ENCODE measurements at regions not wholly inside any gene's neighbourhood (a gene's known extent, or its start where the extent isn't known, plus 50 kb on each side); places are given as distances from the start of the nearest gene placed in this dataset.

GRCh38 chr20:59515013-59515905, 89.1 kb upstream of the PHACTR3 start:
- H4K8ac ChIP-seq (ENCODE audit: low read depth, low read length): no peak overlapping the region
- no CpG with 5 or more reads among the region's 32 CpGs for WGBS (ENCODE audit: extremely low coverage, insufficient coverage, low lambda C conversion rate)
- H2BK5ac ChIP-seq (ENCODE audit: low read length): no peak overlapping the region
- no peak overlapping the region for H3K56ac ChIP-seq (ENCODE audit: low read length)
- no peaks in the 10 kb centered on the region for H3K36me3 ChIP-seq (ENCODE audit: control insufficient read depth, insufficient read depth, low read length)
- no peak overlapping the region for H3K27ac ChIP-seq (ENCODE audit: low read depth, low read length)
- H3K4me2 ChIP-seq (ENCODE audit: low read length): peak overlapping the region; percentile 6
- H3K4me3 ChIP-seq (ENCODE audit: low read length): no peak overlapping the region
- H3K18ac ChIP-seq (ENCODE audit: low read length): no peak overlapping the region
- H3K4ac ChIP-seq (ENCODE audit: low read depth, low read length): no peak overlapping the region
- H3K9ac ChIP-seq (ENCODE audit: low read length): no peak overlapping the region
- no peak overlapping the region for H2AK5ac ChIP-seq (ENCODE audit: low read length)
- H3K4me1 ChIP-seq (ENCODE audit: control insufficient read depth, low read depth, low read length): no peaks in the 10 kb centered on the region
- H2BK120ac ChIP-seq (ENCODE audit: low read depth, low read length): no peak overlapping the region
- no peak overlapping the region for H4K5ac ChIP-seq (ENCODE audit: low read length)
- no peaks in the 10 kb centered on the region for H3K79me2 ChIP-seq (ENCODE audit: control insufficient read depth, insufficient read depth, low read length)
- no peak overlapping the region for H3K23ac ChIP-seq (ENCODE audit: low read length)
- peak; percentile 86 for DNase-seq
- no peaks in the 10 kb centered on the region for H3K27me3 ChIP-seq (ENCODE audit: insufficient read depth, low read length, poor library complexity)
- H3K79me1 ChIP-seq (ENCODE audit: low read length): no peaks in the 10 kb centered on the region
- no peak overlapping the region for H2BK15ac ChIP-seq (replicated peaks; ENCODE audit: low read depth)

GRCh38 chr20:59515906-59516209, 88.5 kb upstream of the PHACTR3 start:
- Histone ChIP-seq H3K27me3 (ENCODE audit: insufficient read depth, low read length, poor library complexity) (no peaks in the 10 kb centered on the region), H2BK15ac (replicated peaks; ENCODE audit: low read depth) (no peak overlapping the region), H3K4me2 (ENCODE audit: low read length) (no peak overlapping the region), H3K56ac (ENCODE audit: low read length) (no peak overlapping the region), H3K9ac (ENCODE audit: low read length) (no peak overlapping the region), H3K27ac (ENCODE audit: low read depth, low read length) (no peak overlapping the region), H3K79me1 (ENCODE audit: low read length) (no peaks in the 10 kb centered on the region), H3K4me1 (ENCODE audit: control insufficient read depth, low read depth, low read length) (no peaks in the 10 kb centered on the region), H3K23ac (ENCODE audit: low read length) (no peak overlapping the region), H3K79me2 (ENCODE audit: control insufficient read depth, insufficient read depth, low read length) (no peaks in the 10 kb centered on the region), H4K5ac (ENCODE audit: low read length) (no peak overlapping the region), H3K4ac (ENCODE audit: low read depth, low read length) (no peak overlapping the region), H3K36me3 (ENCODE audit: control insufficient read depth, insufficient read depth, low read length) (no peaks in the 10 kb centered on the region), H4K8ac (ENCODE audit: low read depth, low read length) (no peak overlapping the region), H3K4me3 (ENCODE audit: low read length) (no peak overlapping the region), H3K18ac (ENCODE audit: low read length) (no peak overlapping the region), H2AK5ac (ENCODE audit: low read length) (no peak overlapping the region), H2BK5ac (ENCODE audit: low read length) (no peak overlapping the region), H2BK120ac (ENCODE audit: low read depth, low read length) (no peak overlapping the region)
- no peak for DNase-seq
- WGBS (ENCODE audit: extremely low coverage, insufficient coverage, low lambda C conversion rate): 100% methylated on average over 2 of the region's 3 CpGs

GRCh38 chr20:59518881-59519706, 85.2 kb upstream of the PHACTR3 start:
- no peaks in the 10 kb centered on the region for H3K36me3 ChIP-seq (ENCODE audit: control insufficient read depth, insufficient read depth, low read length)
- no peak overlapping the region for H2AK5ac ChIP-seq (ENCODE audit: low read length)
- H4K8ac ChIP-seq (ENCODE audit: low read depth, low read length): no peak overlapping the region
- H3K27ac ChIP-seq (ENCODE audit: low read depth, low read length): no peak overlapping the region
- no peak overlapping the region for H2BK120ac ChIP-seq (ENCODE audit: low read depth, low read length)
- H2BK5ac ChIP-seq (ENCODE audit: low read length): no peak overlapping the region
- no CpG with 5 or more reads among the region's 3 CpGs for WGBS (ENCODE audit: extremely low coverage, insufficient coverage, low lambda C conversion rate)
- no peak overlapping the region for H3K4ac ChIP-seq (ENCODE audit: low read depth, low read length)
- H3K23ac ChIP-seq (ENCODE audit: low read length): no peak overlapping the region
- no peak overlapping the region for H3K18ac ChIP-seq (ENCODE audit: low read length)
- no peaks in the 10 kb centered on the region for H3K79me1 ChIP-seq (ENCODE audit: low read length)
- no peak overlapping the region for H3K4me2 ChIP-seq (ENCODE audit: low read length)
- no peak overlapping the region for H3K4me3 ChIP-seq (ENCODE audit: low read length)
- no peak overlapping the region for H3K56ac ChIP-seq (ENCODE audit: low read length)
- H2BK15ac ChIP-seq (replicated peaks; ENCODE audit: low read depth): no peak overlapping the region
- H3K9ac ChIP-seq (ENCODE audit: low read length): no peak overlapping the region
- DNase-seq: peak; percentile 79
- no peak overlapping the region for H4K5ac ChIP-seq (ENCODE audit: low read length)
- no peaks in the 10 kb centered on the region for H3K27me3 ChIP-seq (ENCODE audit: insufficient read depth, low read length, poor library complexity)
- no peaks in the 10 kb centered on the region for H3K4me1 ChIP-seq (ENCODE audit: control insufficient read depth, low read depth, low read length)
- H3K79me2 ChIP-seq (ENCODE audit: control insufficient read depth, insufficient read depth, low read length): no peaks in the 10 kb centered on the region

- H2BK120ac ChIP-seq (ENCODE audit: low read depth, low read length): no peak overlapping the region
- no peak overlapping the region for H3K4me3 ChIP-seq (ENCODE audit: low read length)
- H4K8ac ChIP-seq (ENCODE audit: low read depth, low read length): no peak overlapping the region
- H3K9ac ChIP-seq (ENCODE audit: low read length): no peak overlapping the region
- no peaks in the 10 kb centered on the region for H3K79me2 ChIP-seq (ENCODE audit: control insufficient read depth, insufficient read depth, low read length)
- no peaks in the 10 kb centered on the region for H3K4me1 ChIP-seq (ENCODE audit: control insufficient read depth, low read depth, low read length)
- H3K56ac ChIP-seq (ENCODE audit: low read length): no peak overlapping the region
- H3K36me3 ChIP-seq (ENCODE audit: control insufficient read depth, insufficient read depth, low read length): no peaks in the 10 kb centered on the region
- H2BK5ac ChIP-seq (ENCODE audit: low read length): no peak overlapping the region
- H3K4ac ChIP-seq (ENCODE audit: low read depth, low read length): no peak overlapping the region
- H3K27me3 ChIP-seq (ENCODE audit: insufficient read depth, low read length, poor library complexity): no peaks in the 10 kb centered on the region
- H4K5ac ChIP-seq (ENCODE audit: low read length): no peak overlapping the region
- WGBS (ENCODE audit: extremely low coverage, insufficient coverage, low lambda C conversion rate): no CpG with 5 or more reads among the region's 1 CpG
- H2BK15ac ChIP-seq (replicated peaks; ENCODE audit: low read depth): no peak overlapping the region
- H3K18ac ChIP-seq (ENCODE audit: low read length): no peak overlapping the region
- H3K23ac ChIP-seq (ENCODE audit: low read length): no peak overlapping the region
- H2AK5ac ChIP-seq (ENCODE audit: low read length): no peak overlapping the region
- no peak overlapping the region for H3K4me2 ChIP-seq (ENCODE audit: low read length)
- H3K27ac ChIP-seq (ENCODE audit: low read depth, low read length): no peak overlapping the region
- no peak for DNase-seq
- H3K79me1 ChIP-seq (ENCODE audit: low read length): no peaks in the 10 kb centered on the region
Observed at GRCh38 chr20:59519707-59520014, 84.7 kb upstream of the PHACTR3 start.

- H3K79me1 ChIP-seq (ENCODE audit: low read length): no peaks in the 10 kb centered on the region
- no peak overlapping the region for H3K18ac ChIP-seq (ENCODE audit: low read length)
- H2BK15ac ChIP-seq (replicated peaks; ENCODE audit: low read depth): no peak overlapping the region
- no peak overlapping the region for H3K4me3 ChIP-seq (ENCODE audit: low read length)
- no peak overlapping the region for H3K4me2 ChIP-seq (ENCODE audit: low read length)
- H3K27ac ChIP-seq (ENCODE audit: low read depth, low read length): no peak overlapping the region
- no peak overlapping the region for H3K23ac ChIP-seq (ENCODE audit: low read length)
- H4K5ac ChIP-seq (ENCODE audit: low read length): no peak overlapping the region
- no peaks in the 10 kb centered on the region for H3K4me1 ChIP-seq (ENCODE audit: control insufficient read depth, low read depth, low read length)
- no peaks in the 10 kb centered on the region for H3K27me3 ChIP-seq (ENCODE audit: insufficient read depth, low read length, poor library complexity)
- no peaks in the 10 kb centered on the region for H3K79me2 ChIP-seq (ENCODE audit: control insufficient read depth, insufficient read depth, low read length)
- H3K36me3 ChIP-seq (ENCODE audit: control insufficient read depth, insufficient read depth, low read length): no peaks in the 10 kb centered on the region
- no peak overlapping the region for H4K8ac ChIP-seq (ENCODE audit: low read depth, low read length)
- H3K56ac ChIP-seq (ENCODE audit: low read length): no peak overlapping the region
- no peak overlapping the region for H3K9ac ChIP-seq (ENCODE audit: low read length)
- no peak overlapping the region for H2AK5ac ChIP-seq (ENCODE audit: low read length)
- H3K4ac ChIP-seq (ENCODE audit: low read depth, low read length): no peak overlapping the region
- no CpG with 5 or more reads among the region's 2 CpGs for WGBS (ENCODE audit: extremely low coverage, insufficient coverage, low lambda C conversion rate)
- no peak for DNase-seq
- no peak overlapping the region for H2BK5ac ChIP-seq (ENCODE audit: low read length)
- no peak overlapping the region for H2BK120ac ChIP-seq (ENCODE audit: low read depth, low read length)
Observed at GRCh38 chr20:59520814-59521213, 83.5 kb upstream of the PHACTR3 start.

Measured in mesendoderm (in vitro differentiated cells).